ENCODE measurements at regions not wholly inside any gene's neighbourhood (a gene's known extent, or its start where the extent isn't known, plus 50 kb on each side); places are given as distances from the start of the nearest gene placed in this dataset.

- no peak overlapping the region for H3K27ac ChIP-seq
- H3K4me3 ChIP-seq = no peak overlapping the region
- DNase-seq (ENCODE audit: low spot score) = no peak
- TF ChIP-seq CTCF (IDR thresholded peaks at IDR 0.05) = no peak
Observed at GRCh38 chr2:226320076-226320948, 479.3 kb downstream of the IRS1 start.

GRCh38 chr2:226317970-226318369 lies 481.6 kb downstream of the IRS1 start:
- Histone ChIP-seq H3K4me3 (no peak overlapping the region), H3K27ac (no peak overlapping the region)
- no peak for TF ChIP-seq CTCF (IDR thresholded peaks at IDR 0.05)
- no peak for DNase-seq (ENCODE audit: low spot score)

GRCh38 chr2:226313060-226313459 lies 486.6 kb downstream of the IRS1 start:
- Histone ChIP-seq H3K4me3 (no peak overlapping the region), H3K27ac (no peak overlapping the region)
- no peak for DNase-seq (ENCODE audit: low spot score)
- no peak for TF ChIP-seq CTCF (IDR thresholded peaks at IDR 0.05)

GRCh38 chr2:226312155-226312554 lies 487.5 kb downstream of the IRS1 start:
- TF ChIP-seq CTCF (IDR thresholded peaks at IDR 0.05) = no peak
- Histone ChIP-seq H3K4me3 (no peak overlapping the region), H3K27ac (no peak overlapping the region)
- DNase-seq (ENCODE audit: low spot score) = no peak

GRCh38 chr2:226310146-226310545 lies 489.5 kb downstream of the IRS1 start:
- H3K4me3 ChIP-seq = no peak overlapping the region
- no peak for DNase-seq (ENCODE audit: low spot score)
- H3K27ac ChIP-seq = no peak overlapping the region
- TF ChIP-seq CTCF (IDR thresholded peaks at IDR 0.05) = no peak

- Histone ChIP-seq H3K4me3 (no peak overlapping the region), H3K27ac (no peak overlapping the region)
- DNase-seq (ENCODE audit: low spot score) = no peak
- TF ChIP-seq CTCF (IDR thresholded peaks at IDR 0.05) = no peak
Observed at GRCh38 chr2:226308986-226309385, 490.6 kb downstream of the IRS1 start.

GRCh38 chr2:226308323-226308680 lies 491.3 kb downstream of the IRS1 start:
- DNase-seq (ENCODE audit: low spot score) = no peak
- no peak overlapping the region for H3K4me3 ChIP-seq
- no peak overlapping the region for H3K27ac ChIP-seq
- no peak for TF ChIP-seq CTCF (IDR thresholded peaks at IDR 0.05)

Measured in coronary artery (tissue), 2 donors.